ENCODE measurements at regions not wholly inside any gene's neighbourhood (a gene's known extent, or its start where the extent isn't known, plus 50 kb on each side); places are given as distances from the start of the nearest gene placed in this dataset.
"Not testable (repeated sequence)": the region's sequence is repeated elsewhere in the genome, so short reads cannot be mapped to it uniquely, and the experiment has no call there.

DNA sequence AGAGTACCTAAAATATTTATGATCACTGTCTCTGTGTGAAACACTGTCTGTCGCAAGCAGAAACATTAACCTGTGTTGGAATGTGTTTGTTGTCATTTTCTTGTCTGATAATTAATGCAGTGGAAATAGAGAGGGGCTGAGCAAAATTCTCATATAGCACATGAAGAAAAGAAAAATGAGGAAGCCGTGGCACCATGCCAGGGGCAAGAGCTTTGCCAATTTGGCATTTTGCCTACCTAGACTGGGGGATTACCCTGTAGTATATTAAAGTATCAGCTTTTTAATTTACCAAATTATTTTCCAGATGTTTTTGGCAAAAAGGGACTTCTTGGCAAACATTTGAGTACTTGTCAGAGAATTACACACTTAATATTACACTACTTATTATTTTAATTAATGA is 1326.6 kb upstream of the GOT2 start:
- no peak for DNase-seq (ENCODE audit: low spot score)

DNA sequence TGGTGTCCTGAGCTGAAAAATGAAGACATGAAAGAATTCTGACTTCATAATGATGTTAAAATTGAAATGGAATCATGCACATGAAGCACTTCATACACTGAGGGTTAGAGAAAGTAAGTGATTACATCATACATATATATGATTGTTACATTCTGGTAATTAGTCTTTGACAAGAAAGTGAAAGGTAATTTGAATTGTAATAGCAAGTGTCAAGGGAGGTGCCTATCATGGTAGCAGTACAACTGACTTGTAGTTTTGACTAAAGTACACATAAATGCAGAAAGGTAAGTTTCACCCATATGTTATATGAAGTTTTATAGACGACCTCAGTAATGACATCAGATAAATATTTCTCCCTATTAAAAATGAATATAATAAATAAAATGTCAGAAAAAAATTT is 1325.0 kb upstream of the GOT2 start:
- no peak for DNase-seq (ENCODE audit: low spot score)

DNA sequence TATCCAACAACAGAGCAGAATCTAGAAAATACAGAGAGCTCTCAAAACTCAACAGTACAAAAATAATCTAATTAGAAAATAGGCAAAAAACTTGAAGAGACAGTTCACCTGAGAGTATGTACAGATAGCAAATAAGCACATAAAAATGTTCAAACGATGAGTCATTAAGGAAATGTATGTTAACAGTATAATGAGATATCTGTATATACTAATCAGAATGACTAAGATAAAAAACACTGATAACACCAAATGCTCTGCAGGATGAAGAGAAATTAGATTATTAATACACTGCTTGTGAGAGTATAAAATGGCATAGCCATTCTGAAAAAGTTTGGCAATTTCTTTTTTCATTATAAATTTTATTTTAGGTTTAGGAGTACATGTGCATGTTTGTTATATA is 1307.6 kb upstream of the GOT2 start:
- DNase-seq (ENCODE audit: low spot score), result no peak

DNA sequence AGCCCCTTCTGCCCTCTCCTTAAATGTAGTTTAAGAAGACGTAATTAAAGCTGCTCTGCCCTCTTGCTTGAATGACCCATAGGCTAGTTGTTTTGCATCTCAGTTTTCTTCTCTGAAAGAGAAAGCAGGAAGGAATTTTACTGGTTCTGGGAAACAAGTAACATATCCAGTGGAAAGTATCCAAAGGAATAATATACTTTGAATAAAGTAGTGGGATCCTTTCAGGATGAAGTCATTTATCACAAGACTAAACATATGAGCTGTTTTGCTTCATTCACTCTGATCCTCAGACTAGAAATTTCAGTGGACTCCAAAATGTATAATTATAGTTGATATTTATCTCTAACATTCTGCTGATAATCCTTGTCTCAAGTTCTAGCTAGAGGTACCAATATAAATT is 1297.6 kb upstream of the GOT2 start:
- DNase-seq (ENCODE audit: low spot score), result no peak

DNA sequence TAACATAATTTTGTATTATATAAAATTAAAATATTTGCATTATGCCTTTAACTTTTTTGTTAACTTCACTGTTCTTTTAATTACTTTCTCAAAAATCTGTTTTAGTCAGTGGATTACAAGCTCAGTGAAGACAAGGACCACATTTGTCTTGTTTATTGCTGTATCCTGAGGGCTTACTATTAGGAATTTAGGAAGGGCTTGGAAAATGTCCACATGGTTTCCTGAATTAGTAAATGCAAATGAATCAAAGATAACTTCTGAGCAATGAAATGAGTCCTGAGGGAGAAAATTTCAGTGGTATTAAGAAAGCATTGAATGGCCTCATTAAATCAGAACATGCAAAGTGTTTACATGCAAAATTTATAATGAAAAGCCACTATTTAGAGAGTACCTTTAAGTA is 1293.2 kb upstream of the GOT2 start:
- DNase-seq (ENCODE audit: low spot score), result no peak

DNA sequence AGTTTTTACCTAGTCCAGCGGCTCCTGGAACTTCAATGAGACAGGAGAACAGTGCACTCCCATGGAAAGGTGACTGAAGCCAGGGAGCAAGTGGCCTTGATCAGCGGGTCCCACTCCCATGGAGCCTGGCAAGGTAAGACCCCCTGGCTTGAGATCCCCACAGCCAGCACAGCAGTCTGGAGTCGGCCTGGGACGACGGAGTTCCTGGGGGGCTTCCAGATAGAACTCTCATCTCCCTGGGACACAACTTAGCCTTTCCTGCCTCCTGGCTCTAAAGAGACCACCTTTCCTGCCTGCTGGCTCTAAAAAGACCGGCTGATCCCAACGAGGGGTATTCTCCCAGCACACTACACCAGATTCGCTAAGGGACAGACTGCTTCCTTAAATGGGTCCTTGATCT is 1279.0 kb upstream of the GOT2 start:
- no peak for DNase-seq (ENCODE audit: low spot score)

DNA sequence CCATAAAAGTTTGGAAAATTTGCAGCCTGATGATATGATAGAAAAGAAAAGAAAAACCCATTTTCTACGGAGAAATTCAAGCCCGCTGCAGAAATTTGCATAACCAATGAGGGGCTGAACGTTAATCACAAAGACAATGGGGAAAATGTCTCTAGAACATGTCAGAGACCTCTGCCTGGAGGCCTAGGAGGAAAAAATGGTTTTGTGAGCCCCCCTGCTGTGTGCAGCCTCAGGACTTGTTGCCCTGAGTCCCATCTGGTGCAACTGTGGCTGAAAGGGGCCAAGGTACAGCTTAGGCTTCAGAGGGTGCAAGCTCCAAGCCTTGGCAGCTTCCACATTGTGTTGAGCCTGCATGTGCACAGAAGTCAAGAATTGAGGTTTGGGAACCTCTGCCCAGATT is 1267.4 kb upstream of the GOT2 start:
- DNase-seq (ENCODE audit: low spot score), result no peak

DNA sequence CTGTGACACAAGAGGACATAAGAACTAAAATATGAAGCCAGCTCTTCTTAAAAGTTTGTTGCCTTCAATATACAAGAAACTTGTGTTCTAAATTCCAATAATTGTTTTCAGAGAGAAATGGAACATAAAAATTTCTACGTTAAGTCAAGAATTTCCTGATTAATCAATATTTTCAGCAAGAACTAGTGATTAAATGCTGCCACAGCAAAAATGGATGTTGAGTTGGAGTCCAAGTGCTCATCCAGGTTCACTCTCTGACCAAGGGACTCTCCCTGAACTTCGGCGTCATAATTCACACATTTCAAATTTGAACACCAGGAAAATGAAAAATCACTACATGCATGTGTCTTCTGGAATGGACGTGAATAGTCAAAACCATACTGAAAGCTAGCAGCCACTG is 1263.6 kb upstream of the GOT2 start:
- DNase-seq (ENCODE audit: low spot score), result no peak

DNA sequence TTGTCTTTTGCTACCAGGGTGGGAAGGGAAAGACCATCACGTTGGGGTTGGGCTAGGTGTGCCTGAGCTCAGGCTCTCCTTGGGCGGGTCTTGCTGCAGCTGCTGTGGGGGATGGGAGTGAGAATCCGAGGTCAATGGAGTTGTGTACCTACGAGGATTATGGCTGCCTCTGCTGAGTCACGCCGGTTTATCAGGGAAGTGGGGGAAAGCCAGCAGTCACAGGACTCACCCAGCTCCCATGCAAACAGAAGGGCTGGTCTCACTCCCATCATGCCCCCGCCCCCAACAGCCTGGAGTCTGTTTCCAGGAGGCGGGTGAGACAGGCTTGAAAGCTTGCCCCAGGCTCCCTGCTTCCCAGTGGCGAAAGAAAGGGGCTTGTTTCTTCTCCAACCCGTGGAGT is 1259.0 kb upstream of the GOT2 start:
- no peak for DNase-seq (ENCODE audit: low spot score)

DNA sequence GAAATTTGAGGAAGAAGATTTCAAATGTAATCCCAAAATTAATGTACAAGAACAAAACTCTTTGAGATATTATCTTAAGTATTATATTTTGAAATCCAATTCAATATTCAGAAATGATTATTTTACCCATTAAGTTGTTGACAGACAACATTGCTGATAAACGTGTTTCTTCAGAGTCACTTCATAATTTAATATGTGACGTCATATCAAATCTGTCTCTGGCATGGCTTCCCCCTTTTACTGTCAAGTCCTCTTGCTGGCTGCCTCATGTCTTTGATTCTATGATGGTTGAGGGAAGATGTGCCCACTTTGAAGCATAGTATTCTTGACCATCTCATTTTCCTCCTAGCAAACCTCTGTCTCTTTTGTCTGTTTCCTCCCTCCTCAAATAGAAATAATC is 1257.1 kb upstream of the GOT2 start:
- no peak for DNase-seq (ENCODE audit: low spot score)

DNA sequence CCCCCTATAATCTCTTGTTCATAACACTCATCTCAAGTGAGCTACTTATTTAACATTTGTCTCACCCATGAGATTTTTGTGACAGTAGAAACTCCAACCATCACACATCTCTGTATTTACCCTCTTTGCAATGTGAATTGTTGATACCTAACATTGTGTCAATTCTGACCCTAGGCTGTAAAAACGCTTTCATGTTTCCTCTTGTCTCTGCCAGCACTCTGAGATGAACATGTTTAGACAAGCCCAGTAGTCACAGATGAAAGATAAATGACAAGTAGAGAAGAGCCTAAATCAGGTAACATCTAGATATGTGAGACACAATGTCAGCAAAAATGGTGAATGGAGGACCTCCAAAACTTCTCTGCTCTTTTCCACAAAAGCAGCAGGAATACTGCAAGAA is 1254.5 kb upstream of the GOT2 start:
- no peak for DNase-seq (ENCODE audit: low spot score)

DNA sequence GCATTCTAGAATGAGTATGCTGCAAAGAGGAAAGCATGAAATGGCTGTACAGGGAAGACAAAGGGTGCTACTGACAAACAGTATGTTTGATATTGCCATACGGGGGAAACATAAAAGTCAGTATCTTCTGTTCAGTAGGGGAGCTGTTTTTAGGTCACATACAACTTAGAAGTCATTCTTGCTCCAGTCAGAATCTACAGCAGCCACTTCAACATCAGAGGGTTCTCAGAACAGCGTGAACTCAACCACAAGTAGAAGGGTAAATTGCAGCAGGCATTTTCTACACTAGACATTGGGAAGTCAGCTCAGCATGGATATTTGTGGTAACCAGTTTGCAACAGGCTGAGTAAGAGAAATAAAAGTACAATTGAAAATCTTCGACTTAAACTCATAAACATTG is 1241.8 kb upstream of the GOT2 start:
- no peak for DNase-seq (ENCODE audit: low spot score)

DNA sequence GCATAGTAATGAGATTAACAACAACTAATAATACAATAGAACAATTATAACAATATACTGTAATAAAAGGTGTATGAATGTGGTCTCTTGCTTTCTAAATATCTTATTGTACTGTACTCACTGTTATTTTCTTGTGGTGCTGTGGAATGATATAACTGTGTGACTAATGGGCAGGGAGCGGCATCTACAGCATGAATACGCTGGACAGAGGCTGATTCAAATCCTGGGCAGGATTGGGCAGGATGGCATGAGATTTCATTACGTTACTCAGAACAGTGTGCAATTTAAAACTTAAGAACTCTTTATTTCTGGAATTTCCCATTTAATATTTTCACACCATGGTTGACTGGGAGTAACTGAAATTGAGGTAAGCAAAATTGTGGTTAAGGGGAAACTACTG is 1239.8 kb upstream of the GOT2 start:
- no peak for DNase-seq (ENCODE audit: low spot score)

DNA sequence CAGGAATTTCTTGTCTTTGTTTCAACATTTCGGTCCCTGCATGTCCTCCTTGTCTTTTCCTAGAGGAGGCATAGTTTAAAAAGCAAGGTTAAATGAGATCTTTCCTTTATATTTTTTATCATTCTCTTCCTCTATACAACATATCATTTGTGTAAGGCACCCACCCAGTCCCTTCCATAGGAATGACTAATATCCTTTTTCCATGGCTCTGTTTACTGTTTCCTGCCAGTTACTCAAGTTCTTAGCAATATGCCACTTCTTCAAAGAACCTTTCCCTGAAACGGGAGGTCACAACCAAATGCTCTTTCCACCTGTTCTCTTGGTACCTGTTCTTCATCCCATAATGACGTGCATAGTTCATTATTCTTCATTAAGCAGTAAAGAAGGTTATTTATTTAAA is 1237.1 kb upstream of the GOT2 start:
- DNase-seq (ENCODE audit: low spot score), result no peak

DNA sequence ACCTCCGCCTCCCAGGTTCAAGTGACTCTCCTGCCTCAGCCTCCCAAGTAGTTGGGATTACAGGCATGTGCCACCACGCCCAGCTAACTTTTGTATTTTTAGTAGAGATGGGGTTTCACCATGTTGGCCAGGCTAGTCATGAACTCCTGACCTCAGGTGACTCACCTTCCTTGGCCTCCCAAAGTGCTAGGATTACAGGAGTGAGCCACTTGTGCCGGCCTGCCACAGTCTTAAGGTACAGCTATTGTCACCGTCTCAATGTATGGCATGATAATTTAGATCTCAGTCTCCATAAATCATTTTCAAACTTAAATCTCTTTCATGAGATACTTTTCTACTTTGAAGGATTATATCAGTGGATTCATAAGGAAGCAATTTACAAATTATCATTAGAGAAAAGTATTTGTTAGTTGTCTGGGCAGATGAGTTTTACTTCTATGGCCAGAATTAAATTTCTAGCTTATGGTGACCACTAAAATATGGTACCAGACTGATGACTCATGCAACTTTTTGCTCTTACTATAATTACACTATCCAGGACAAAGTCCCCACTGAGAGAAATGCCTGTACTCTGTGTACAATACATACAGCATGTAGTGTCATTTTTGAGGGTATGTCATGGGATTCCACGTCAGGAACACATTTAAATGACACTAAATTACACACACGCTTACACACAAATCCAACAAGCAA is 1230.3 kb upstream of the GOT2 start:
- no peak for DNase-seq (ENCODE audit: low spot score)

DNA sequence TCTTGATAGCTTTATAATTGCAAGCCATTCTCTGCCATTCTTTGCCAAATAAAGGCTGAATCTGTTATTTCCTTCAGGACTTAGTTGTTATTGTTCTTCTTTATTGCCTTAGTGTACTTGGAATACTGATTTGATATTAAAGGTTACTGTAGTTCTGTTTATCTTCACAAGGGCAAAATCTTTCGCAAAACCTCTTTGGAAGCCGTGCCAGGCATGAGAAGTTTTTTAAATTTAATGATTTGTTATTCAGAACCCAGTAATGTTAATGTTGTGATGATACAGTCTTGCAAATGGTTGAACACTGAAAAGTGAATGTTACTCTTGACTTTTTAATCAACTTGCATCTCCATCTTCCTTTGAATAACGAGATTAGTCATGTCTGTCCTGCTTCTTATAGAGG is 1225.2 kb upstream of the GOT2 start:
- no peak for DNase-seq (ENCODE audit: low spot score)

DNA sequence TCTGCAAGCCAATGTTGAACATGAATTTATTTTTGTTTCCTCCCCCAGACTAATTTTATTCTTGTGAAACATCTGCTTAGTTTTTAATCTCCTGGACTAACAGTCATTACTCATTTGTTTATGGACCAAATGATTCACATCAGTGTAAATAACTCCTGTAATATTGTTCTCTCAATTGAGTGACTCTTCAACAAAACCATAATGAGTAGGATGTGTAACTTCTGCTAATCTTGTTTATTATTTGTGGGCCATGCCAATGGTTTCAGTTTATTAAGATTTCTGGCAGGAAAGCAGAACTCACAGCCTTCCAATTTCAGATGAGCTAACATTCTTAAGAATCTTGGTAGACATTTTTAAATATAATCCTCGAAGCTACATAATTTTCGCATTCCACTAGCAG is 1216.3 kb upstream of the GOT2 start:
- no peak for DNase-seq (ENCODE audit: low spot score)

DNA sequence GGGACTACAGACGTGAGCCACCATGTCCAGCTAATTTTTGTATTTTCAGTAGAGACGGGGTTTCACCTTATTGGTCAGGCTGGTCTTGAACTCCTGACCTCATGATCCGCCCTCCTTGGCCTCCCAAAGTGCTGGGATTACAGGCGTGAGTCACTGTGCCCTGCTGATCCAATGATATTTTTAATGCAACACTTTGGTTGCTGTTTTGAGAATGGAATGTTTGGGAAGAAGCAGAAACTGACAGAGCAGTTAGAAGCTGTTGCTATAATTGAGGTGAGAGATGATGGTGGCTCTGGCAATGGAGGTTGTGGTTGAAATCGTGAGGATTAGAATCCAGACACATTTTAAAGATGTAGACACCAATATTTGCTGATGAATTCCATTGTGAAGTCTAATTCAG is 1209.9 kb upstream of the GOT2 start:
- DNase-seq (ENCODE audit: low spot score), result not testable (repeated sequence)

DNA sequence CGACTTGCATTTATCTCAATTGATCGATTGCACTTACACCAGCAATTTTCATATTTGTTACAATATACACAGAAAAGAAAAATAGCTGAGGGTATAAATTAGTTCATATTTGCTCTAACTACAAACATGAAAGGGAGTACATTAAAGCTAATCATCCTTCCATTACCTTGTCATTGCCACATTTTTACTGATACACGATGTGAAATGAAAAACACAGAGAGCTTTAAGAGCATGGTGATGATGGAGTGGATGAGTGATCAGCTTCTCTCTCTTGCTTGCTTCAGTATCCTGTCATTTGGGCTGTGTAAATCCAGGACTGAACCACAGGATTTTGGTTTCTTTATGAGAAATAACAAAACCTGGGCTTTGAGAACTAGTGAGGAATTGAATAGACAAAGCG is 1207.5 kb upstream of the GOT2 start:
- no peak for DNase-seq (ENCODE audit: low spot score)

DNA sequence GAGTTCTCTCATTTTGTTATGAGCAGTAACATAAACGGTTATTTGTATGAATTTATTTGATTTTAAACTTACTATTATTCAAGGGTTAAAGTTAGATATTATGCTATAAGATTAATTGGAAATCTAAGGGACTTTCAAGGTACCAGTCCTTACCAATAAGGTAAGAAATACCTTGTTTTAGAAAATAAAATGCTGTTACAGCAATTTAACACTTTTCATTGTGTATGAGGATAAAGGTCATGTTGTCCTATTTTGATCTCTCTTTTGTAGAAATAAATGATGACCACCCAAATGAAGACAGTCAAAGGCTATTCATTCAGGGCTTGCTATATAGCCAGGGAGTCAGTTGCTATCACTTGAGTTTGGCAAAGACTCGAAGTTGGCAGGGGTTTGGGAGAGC is 1185.9 kb upstream of the GOT2 start:
- DNase-seq (ENCODE audit: low spot score), result no peak

DNA sequence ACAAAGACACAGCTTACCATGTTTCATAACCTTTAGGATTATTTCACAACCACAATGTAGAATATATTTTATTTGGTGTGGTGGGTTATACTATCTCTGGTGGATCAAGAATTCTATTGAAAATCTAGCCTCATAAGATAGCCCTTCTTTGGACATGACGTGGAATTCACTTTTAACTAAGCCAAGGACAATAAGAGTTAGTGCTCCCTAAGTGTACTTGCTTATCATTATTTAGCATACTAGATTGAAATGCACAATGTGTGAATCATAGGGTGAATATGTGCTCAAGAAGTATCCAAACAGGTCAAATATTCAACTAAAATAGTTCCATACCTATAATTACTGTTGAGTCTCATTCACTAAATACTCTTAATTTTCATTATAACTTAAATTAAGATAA is 1179.5 kb upstream of the GOT2 start:
- no peak for DNase-seq (ENCODE audit: low spot score)

DNA sequence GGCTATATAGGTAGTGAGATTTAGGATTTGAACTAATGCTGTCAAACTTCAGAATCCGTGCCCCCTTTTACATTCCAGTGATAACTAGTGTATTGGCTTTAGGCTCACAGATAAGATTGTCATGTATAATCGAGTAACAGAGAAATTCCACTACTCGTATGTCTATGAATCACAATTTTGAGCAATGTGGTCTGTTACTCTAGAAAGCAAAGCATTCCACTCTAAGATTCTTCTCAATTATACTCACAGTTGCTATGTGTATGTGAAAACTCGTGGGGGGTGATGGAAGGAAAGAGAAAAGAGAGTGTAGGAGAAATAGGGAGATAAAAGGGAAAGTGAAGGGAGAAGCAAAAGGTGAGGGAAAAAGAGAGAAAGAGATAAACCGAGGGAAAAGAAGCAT is 1175.1 kb upstream of the GOT2 start:
- DNase-seq (ENCODE audit: low spot score), result no peak

DNA sequence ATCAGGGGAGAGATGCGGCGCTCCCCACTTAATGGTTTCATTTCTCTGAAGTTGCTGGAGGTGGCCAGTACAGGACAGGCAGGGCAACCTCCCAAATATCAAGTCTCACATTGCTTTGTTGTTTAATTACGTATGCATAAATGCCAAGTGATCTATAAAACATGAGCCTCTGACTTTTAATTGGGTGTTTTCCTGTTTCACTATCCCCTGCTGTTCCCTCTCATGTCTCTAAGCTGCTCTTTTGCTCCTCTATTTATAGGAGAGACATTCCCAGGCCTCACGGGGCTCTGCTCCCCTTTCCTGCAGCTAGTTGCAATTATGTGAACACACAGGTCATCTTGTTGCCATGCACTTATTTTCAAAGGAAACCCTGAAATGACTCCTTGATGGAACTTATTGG is 1173.5 kb upstream of the GOT2 start:
- no peak for DNase-seq (ENCODE audit: low spot score)

DNA sequence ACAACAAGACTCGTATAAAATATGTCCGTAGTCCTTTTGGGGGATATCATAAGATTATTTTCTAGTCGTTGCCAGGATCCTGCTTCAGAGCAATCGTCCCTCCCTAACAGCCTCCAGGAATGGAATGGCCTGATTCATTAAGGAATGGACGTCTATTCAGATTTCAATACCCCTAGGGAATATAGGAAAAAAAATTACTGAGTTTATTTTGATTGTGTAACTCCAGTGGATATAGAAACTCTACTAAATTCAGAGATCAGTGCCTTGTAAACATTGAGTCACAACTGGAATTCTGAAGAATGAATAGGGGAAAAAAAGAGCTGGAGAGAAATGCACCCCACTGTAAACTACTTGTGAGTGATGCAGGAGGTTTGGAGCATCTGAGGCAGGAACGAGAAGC is 1171.5 kb upstream of the GOT2 start:
- DNase-seq (ENCODE audit: low spot score), result no peak

All from mesenteric fat pad (tissue), 1 donor.